Skin epidermis (tissue), 12 donors: ENCODE measurements at regions not wholly inside any gene's neighbourhood (a gene's known extent, or its start where the extent isn't known, plus 50 kb on each side); places are given as distances from the start of the nearest gene placed in this dataset.
"Not testable (repeated sequence)": the region's sequence is repeated elsewhere in the genome, so short reads cannot be mapped to it uniquely, and the experiment has no call there.

ENCODE experiments used
- H3K27ac ChIP-seq, 21 experiments: fragments of 200-600 bp; sonication (generic) in 11 of 21; one replicate each; pipeline ENCODE4 v1.5.0; 2020; ENCODE audit warnings: mild to moderate bottlenecking in 3 of 21, inconsistent platforms in 2 of 21, moderate library complexity in 2 of 21
- H3K4me3 ChIP-seq, 7 experiments: fragments of 200-600 bp; sonication (generic) in 2 of 7; one replicate each; pipeline ENCODE4 v1.5.0; 2020; ENCODE audit warnings: inconsistent platforms in 2 of 7, mild to moderate bottlenecking in 2 of 7, moderate library complexity in 1 of 7

DNA sequence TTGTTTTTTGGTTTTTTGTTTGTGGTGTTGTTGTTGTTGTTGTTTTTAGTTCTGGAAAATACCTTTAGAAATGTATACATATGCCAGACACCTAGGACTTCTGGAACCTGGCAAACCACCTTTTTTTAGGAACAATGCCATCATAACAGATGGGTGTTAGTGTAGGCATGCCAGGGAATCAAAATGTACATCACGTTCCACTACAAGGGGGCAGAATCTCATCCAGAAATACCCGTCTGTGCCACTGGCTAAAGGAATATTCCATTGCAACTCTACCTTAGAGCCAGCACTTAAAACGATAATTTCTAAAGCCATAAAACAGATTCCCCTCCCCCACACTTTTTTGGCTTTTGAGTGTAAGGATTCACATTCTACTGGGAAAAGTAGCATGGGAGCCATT, 239.8 kb downstream of the ETV1 start:
- H3K4me3 ChIP-seq: no peak overlapping the region
- H3K27ac ChIP-seq: no peak overlapping the region

- Histone ChIP-seq H3K27ac (no peak overlapping the region), H3K4me3 (no peak overlapping the region)
These were observed 237.7 kb downstream of the ETV1 start for GRCh38 chr7:13751766-13752165.

DNA sequence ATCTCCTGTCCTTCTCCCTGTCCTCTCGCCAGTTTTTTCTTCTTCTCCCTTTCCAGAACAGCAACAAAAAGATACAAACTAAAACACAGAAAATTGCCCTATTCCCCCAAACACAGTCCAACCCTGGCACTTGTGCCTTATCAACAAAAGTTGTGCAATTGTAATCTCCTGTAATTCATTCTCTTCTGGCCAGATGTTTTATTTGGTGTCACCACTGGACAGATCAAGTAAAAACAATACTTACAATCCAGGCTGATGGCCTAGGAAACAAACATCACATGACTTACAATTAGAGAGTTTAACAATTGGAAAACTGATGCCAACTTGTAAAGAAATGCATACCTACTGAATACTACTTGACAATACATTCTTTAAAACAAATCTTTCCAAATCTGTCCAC, 231.6 kb downstream of the ETV1 start:
- H3K4me3 ChIP-seq: no peak overlapping the region

GRCh38 chr7:13765853-13766252, 223.6 kb downstream of the ETV1 start:
- H3K27ac ChIP-seq, H3K4me3 ChIP-seq: not testable (repeated sequence)

More for the DNA sequence above, 231.6 kb downstream of the ETV1 start:
- no peak overlapping the region for H3K27ac ChIP-seq

- Histone ChIP-seq H3K4me3 (no peak overlapping the region), H3K27ac (no peak overlapping the region)
These were observed 219.2 kb downstream of the ETV1 start for GRCh38 chr7:13770305-13770704.

- H3K27ac ChIP-seq: no peak overlapping the region
- no peak overlapping the region for H3K4me3 ChIP-seq
These were observed 214.5 kb downstream of the ETV1 start for GRCh38 chr7:13774976-13775375.

DNA sequence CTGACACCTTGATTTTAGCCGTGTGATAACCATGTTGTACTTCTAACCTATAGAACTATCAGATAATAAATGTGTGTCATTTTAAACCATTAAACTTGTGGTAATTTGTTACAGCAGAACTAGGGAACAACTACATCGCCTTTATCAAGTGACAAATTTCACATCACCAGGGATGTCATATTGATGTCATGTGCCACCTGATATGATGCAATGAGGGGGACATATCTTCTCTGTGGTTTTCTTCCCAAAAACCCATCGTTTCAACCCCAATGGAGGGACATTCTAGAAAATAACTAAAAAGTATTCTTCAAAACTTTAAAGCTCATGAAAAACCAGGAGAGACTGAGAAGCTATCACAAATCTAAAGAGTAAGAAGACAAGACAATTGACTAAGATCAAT, 212.2 kb downstream of the ETV1 start:
- Histone ChIP-seq H3K27ac (no peak overlapping the region), H3K4me3 (no peak overlapping the region)

GRCh38 chr7:13778967-13779366, 210.5 kb downstream of the ETV1 start:
- H3K27ac ChIP-seq: no peak overlapping the region

DNA sequence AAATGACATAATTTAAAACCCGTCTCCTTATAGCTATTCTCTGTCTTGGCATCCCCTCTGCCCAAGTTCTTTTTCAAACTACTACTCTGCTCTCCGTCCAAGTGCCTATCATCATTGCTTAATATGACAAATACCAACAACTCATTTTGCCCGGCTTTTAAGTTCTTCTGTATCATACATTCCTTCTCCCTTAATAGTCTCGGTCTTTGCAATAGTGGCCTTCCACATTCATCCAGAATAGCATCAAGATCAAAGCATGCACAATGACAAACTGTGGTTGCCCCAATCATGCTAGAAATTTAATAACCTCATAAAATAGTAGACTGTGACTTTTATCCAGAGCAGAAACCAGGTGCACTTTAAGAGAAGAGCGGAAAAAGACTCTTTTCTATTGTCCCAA, 198.9 kb downstream of the ETV1 start:
- Histone ChIP-seq H3K27ac (no peak overlapping the region), H3K4me3 (no peak overlapping the region)

More at GRCh38 chr7:13778967-13779366, 210.5 kb downstream of the ETV1 start:
- no peak overlapping the region for H3K4me3 ChIP-seq

- Histone ChIP-seq H3K27ac (no peak overlapping the region), H3K4me3 (no peak overlapping the region)
These were observed 197.3 kb downstream of the ETV1 start for GRCh38 chr7:13792208-13792607.

- Histone ChIP-seq H3K4me3 (no peak overlapping the region), H3K27ac (no peak overlapping the region)
These were observed 195.5 kb downstream of the ETV1 start for GRCh38 chr7:13793926-13794325.

GRCh38 chr7:13794581-13794980, 194.9 kb downstream of the ETV1 start:
- no peak overlapping the region for H3K27ac ChIP-seq
- no peak overlapping the region for H3K4me3 ChIP-seq

- no peak overlapping the region for H3K27ac ChIP-seq
- H3K4me3 ChIP-seq: no peak overlapping the region
These were observed 191.9 kb downstream of the ETV1 start for GRCh38 chr7:13797545-13797944.

DNA sequence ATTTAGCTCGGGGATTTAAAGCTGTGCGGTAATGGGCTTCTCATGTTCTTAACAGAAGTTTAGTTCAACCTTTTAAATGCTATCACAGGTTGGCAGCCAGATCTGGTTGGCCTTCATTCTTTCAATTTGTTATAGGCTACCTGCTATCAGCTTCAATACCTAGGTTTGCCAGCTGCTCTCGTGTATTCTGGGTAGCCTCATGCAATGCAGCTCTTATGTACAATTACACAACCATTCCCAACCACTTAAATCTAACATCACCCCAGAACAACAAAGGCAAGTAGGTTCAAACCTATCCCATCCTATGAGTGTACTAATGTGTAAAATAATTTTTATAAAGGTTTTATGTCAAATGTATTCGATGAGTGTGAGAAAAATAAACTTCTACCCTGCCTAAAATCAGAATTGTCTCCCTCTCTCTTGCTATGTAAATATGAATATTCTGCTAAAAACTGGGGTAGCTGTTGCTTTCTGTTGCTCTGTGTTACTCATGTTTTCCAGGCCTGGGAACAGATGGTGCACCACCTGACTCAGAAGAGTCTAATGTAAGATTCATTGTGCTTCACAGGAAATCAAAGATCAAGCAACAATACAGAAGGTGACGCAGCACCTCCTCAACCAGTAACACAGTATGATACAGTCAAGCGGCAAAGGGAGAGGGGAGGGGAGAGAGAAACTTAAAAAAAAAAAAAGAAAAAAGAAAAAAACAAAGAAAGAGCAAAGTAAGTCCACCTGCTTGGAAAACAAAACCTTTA, 188.6 kb downstream of the ETV1 start:
- no peak overlapping the region for H3K27ac ChIP-seq
- no peak overlapping the region for H3K4me3 ChIP-seq

- Histone ChIP-seq H3K4me3 (no peak overlapping the region), H3K27ac (no peak overlapping the region)
These were observed 187.8 kb downstream of the ETV1 start for GRCh38 chr7:13801669-13802068.

DNA sequence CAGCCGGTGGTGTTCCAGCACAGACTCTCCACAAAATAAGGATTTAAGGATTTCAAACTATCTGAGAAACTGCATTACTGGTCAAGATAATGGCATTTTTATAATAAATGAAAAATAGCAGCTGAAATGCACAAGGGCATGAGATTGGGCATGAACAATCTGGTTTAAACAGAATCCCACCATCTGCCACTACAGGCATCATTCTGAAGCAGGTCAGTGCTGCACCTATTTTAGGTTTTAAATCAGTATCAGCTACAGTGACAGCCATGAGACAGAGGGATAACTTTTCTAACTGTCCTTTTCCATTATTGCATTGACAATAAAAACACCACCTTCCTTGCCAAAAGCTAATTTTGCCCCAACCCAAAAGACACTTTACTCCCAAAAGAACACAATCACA, 186.8 kb downstream of the ETV1 start:
- H3K27ac ChIP-seq: no peak overlapping the region
- no peak overlapping the region for H3K4me3 ChIP-seq

- Histone ChIP-seq H3K27ac (no peak overlapping the region), H3K4me3 (no peak overlapping the region)
These were observed 186.3 kb downstream of the ETV1 start for GRCh38 chr7:13803134-13803533.

- peak overlapping the region in 1 of 7 experiments; percentile 16 for H3K4me3 ChIP-seq
- not testable (repeated sequence) for H3K27ac ChIP-seq
These were observed 183.2 kb downstream of the ETV1 start for GRCh38 chr7:13806089-13806867.

DNA sequence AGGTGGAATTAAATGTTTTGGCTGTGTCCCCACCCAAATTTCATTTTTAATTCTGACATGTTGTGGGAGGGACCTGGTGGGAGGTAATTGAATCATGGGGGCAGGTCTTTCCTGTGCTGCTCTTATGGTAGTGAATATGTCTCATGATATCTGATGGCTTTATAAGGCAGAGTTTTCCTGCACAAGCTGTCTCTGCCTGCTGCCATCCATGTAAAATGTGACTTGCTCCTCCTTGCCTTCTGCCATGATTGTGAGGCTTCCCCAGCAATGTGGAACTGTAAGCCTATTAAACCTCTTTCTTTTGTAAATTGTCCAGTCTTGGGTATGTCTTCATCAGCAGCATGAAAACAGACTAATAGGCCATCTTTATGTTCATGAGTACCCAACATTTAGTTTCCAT, 172.2 kb downstream of the ETV1 start:
- H3K4me3 ChIP-seq, H3K27ac ChIP-seq: not testable (repeated sequence)

DNA sequence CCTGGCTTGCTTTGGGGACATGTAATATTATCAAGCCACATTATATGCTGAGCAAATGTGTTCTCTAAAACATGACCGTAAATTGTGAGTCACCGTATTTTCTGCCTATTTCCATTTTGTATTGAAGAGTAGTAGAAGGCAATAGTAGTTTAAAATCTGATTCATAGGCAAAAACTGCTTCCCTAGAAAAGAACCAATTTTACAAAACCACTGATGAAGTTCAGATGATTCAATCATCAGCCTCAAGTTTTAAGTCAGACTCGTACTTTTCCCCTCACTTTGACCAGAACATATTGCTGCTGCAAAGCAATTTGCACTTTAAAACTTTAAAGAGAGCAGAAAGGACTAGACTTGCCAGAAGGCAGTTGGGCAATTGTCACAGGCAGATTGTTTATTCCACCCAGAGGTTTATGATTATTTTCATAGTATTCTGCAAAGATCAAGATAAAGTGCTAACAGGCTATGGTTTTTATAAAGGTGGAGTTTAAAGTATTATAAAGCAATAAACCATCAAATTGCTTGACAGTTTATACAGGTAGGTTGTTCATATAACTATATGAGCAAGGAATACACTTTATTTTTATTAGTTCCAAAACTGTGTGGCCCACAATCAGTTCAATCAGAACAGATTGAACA, 168.2 kb downstream of the ETV1 start:
- Histone ChIP-seq H3K27ac (no peak overlapping the region), H3K4me3 (no peak overlapping the region)

- H3K27ac ChIP-seq: no peak overlapping the region
- no peak overlapping the region for H3K4me3 ChIP-seq
These were observed 166.8 kb downstream of the ETV1 start for GRCh38 chr7:13822678-13823077.
